GM12878 (cell line): ENCODE measurements at regions not wholly inside any gene's neighbourhood (a gene's known extent, or its start where the extent isn't known, plus 50 kb on each side); places are given as distances from the start of the nearest gene placed in this dataset.

Experiments used
- ASH2L ChIP-seq: fragments of 300-600, 200-600 bp; sonication (generic); IDR thresholded peaks from 2 replicates; pipeline ENCODE4 v1.6.1; 2017; ENCODE audit warnings: low read depth, mild to moderate bottlenecking, borderline replicate concordance
- EZH2 ChIP-seq: IDR thresholded peaks from 2 replicates; pipeline ENCODE4 v1.6.1; 2012; ENCODE audit warnings: low read depth, mild to moderate bottlenecking, control low read depth, inconsistent platforms, low read length, borderline replicate concordance; ENCODE audit not compliant: control insufficient read depth
- POLR2A ChIP-seq: IDR thresholded peaks from 2 replicates; pipeline ENCODE4 v1.6.1; 2011; ENCODE audit warnings: low read depth, mild to moderate bottlenecking, low read length
- RCOR1 ChIP-seq: conservative IDR thresholded peaks from 2 replicates; pipeline ENCODE4 v1.6.1; 2012; ENCODE audit warnings: low read depth, low read length, improper control_type of control experiment
- TARDBP ChIP-seq: IDR thresholded peaks from 2 replicates; pipeline ENCODE4 v1.6.1; 2016; ENCODE audit warnings: borderline replicate concordance
- TCF12 ChIP-seq: IDR thresholded peaks from 2 replicates; pipeline ENCODE4 v1.6.1; 2011; ENCODE audit warnings: low read depth, mild to moderate bottlenecking, low read length
- TF ChIP-seq, protein P1 (sequence below): IDR thresholded peaks from 2 replicates; pipeline ENCODE4 v1.6.1; 2011; ENCODE audit warnings: low read depth, mild to moderate bottlenecking, low read length, moderate library complexity, borderline replicate concordance; ENCODE audit errors: extremely low read depth
- TF ChIP-seq, protein P2 (sequence below): fragments of 450-650 bp; IDR thresholded peaks from 2 replicates; pipeline ENCODE4 v1.6.1; 2018; ENCODE audit warnings: borderline replicate concordance, mild to moderate bottlenecking; ENCODE audit not compliant: partially characterized antibody
- TF ChIP-seq, protein P3 (sequence below), 3 experiments: IDR thresholded peaks in 2 of 3; conservative IDR thresholded peaks in 1 of 3; 2 replicates each; pipeline ENCODE4 v1.5.1; 2011; ENCODE audit warnings: low read depth in 3 of 3, low read length in 3 of 3, mild to moderate bottlenecking in 3 of 3, control low read depth in 2 of 3, moderate library complexity in 2 of 3, inconsistent platforms in 1 of 3, mixed read lengths in 1 of 3; ENCODE audit not compliant: control insufficient read depth in 2 of 3, insufficient read depth in 1 of 3; ENCODE audit errors: extremely low read depth in 1 of 3
- TF ChIP-seq, protein P4 (sequence below): IDR thresholded peaks from 2 replicates; pipeline ENCODE4 v1.6.1; 2011; ENCODE audit warnings: borderline replicate concordance, low read depth, mild to moderate bottlenecking, moderate library complexity, mixed read lengths, low read length; ENCODE audit not compliant: insufficient read depth; ENCODE audit errors: extremely low read length

DNA sequence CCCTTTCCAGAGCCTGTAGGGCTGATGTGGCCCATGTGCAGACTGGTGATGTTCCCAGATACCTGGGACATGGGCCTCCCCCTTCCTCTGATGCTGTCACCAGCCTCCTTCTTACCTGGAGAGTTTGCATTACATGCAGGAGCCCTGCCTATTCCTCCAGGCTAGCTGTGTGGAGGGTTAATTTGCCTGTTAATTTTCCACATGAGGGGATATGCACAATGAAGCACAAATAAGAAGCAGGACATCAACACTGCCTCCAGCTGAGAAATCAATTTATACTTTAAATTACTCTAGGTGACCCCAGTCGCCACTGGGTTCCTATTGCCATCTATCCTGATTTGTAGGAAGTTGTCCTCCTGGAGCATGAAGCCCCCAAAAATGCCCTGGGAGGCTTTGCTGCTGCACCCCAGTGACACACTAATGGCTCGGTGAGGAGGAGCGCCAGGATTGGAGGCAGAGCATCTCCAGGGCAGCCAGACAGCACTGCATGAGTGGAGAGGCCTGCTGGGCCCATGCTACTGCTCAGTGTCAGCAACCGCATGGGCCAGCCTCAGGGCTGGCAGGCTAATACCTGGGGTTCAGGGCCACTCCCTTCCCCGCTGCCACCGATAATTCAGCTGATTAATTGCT lies 101.6 kb upstream of the USP47 start:
- TF ChIP-seq TARDBP: no peak
- TF ChIP-seq TCF12: no peak
- TF ChIP-seq EZH2: no peak
- TF ChIP-seq, protein P1, sequence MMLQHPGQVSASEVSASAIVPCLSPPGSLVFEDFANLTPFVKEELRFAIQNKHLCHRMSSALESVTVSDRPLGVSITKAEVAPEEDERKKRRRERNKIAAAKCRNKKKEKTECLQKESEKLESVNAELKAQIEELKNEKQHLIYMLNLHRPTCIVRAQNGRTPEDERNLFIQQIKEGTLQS: no peak
- TF ChIP-seq, protein P2, sequence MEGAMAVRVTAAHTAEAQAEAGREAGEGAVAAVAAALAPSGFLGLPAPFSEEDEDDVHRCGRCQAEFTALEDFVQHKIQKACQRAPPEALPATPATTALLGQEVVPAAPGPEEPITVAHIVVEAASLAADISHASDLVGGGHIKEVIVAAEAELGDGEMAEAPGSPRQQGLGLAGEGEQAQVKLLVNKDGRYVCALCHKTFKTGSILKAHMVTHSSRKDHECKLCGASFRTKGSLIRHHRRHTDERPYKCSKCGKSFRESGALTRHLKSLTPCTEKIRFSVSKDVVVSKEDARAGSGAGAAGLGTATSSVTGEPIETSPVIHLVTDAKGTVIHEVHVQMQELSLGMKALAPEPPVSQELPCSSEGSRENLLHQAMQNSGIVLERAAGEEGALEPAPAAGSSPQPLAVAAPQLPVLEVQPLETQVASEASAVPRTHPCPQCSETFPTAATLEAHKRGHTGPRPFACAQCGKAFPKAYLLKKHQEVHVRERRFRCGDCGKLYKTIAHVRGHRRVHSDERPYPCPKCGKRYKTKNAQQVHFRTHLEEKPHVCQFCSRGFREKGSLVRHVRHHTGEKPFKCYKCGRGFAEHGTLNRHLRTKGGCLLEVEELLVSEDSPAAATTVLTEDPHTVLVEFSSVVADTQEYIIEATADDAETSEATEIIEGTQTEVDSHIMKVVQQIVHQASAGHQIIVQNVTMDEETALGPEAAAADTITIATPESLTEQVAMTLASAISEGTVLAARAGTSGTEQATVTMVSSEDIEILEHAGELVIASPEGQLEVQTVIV: no peak
- TF ChIP-seq, protein P3, sequence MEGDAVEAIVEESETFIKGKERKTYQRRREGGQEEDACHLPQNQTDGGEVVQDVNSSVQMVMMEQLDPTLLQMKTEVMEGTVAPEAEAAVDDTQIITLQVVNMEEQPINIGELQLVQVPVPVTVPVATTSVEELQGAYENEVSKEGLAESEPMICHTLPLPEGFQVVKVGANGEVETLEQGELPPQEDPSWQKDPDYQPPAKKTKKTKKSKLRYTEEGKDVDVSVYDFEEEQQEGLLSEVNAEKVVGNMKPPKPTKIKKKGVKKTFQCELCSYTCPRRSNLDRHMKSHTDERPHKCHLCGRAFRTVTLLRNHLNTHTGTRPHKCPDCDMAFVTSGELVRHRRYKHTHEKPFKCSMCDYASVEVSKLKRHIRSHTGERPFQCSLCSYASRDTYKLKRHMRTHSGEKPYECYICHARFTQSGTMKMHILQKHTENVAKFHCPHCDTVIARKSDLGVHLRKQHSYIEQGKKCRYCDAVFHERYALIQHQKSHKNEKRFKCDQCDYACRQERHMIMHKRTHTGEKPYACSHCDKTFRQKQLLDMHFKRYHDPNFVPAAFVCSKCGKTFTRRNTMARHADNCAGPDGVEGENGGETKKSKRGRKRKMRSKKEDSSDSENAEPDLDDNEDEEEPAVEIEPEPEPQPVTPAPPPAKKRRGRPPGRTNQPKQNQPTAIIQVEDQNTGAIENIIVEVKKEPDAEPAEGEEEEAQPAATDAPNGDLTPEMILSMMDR (IDR thresholded peaks at IDR 0.05 in 2 of 3, conservative IDR thresholded peaks at IDR 0.05 in 1 of 3; ENCODE audit: control insufficient read depth in 2 of 3, extremely low read depth in 1 of 3, insufficient read depth in 1 of 3, low read depth in 3 of 3, low read length in 3 of 3): no peak
- TF ChIP-seq, protein P4, sequence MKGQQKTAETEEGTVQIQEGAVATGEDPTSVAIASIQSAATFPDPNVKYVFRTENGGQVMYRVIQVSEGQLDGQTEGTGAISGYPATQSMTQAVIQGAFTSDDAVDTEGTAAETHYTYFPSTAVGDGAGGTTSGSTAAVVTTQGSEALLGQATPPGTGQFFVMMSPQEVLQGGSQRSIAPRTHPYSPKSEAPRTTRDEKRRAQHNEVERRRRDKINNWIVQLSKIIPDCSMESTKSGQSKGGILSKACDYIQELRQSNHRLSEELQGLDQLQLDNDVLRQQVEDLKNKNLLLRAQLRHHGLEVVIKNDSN: no peak
- no peak for TF ChIP-seq RCOR1
- TF ChIP-seq POLR2A: no peak
- TF ChIP-seq ASH2L: no peak
